Uterus (tissue), 2 donors: ENCODE measurements at regions not wholly inside any gene's neighbourhood (a gene's known extent, or its start where the extent isn't known, plus 50 kb on each side); places are given as distances from the start of the nearest gene placed in this dataset.

Experiments
- POLR2A ChIP-seq, 2 donors: fragments of 450-650 bp; IDR thresholded peaks; one replicate each; pipeline ENCODE4 v1.6.1; 2016; ENCODE audit warnings: antibody characterized with exemption in 2 of 2, mild to moderate bottlenecking in 1 of 2, moderate library complexity in 1 of 2
- TF ChIP-seq, protein P1 (sequence below), 4 experiments: fragments of 200-600 bp in 2 of 4; fragments of 450-650 bp in 2 of 4; sonication (generic) in 2 of 4; IDR thresholded peaks; one replicate each; pipeline ENCODE4 v1.5.1; 2016 to 2019; ENCODE audit warnings: antibody characterized with exemption in 4 of 4, mild to moderate bottlenecking in 2 of 4, moderate library complexity in 1 of 4

- TF ChIP-seq, protein P1, sequence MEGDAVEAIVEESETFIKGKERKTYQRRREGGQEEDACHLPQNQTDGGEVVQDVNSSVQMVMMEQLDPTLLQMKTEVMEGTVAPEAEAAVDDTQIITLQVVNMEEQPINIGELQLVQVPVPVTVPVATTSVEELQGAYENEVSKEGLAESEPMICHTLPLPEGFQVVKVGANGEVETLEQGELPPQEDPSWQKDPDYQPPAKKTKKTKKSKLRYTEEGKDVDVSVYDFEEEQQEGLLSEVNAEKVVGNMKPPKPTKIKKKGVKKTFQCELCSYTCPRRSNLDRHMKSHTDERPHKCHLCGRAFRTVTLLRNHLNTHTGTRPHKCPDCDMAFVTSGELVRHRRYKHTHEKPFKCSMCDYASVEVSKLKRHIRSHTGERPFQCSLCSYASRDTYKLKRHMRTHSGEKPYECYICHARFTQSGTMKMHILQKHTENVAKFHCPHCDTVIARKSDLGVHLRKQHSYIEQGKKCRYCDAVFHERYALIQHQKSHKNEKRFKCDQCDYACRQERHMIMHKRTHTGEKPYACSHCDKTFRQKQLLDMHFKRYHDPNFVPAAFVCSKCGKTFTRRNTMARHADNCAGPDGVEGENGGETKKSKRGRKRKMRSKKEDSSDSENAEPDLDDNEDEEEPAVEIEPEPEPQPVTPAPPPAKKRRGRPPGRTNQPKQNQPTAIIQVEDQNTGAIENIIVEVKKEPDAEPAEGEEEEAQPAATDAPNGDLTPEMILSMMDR (IDR thresholded peaks at IDR 0.05), result no peak
- no peak for TF ChIP-seq POLR2A (IDR thresholded peaks at IDR 0.05)
Observed at GRCh38 chr3:55124371-55124770, 196.5 kb upstream of the LRTM1 start.
